PC-9 (cell line): ENCODE measurements at regions not wholly inside any gene's neighbourhood (a gene's known extent, or its start where the extent isn't known, plus 50 kb on each side); places are given as distances from the start of the nearest gene placed in this dataset.

ENCODE experiments used
- EZH2 ChIP-seq: fragments of 200-600 bp; sonication (generic); IDR thresholded peaks from 2 replicates; pipeline ENCODE4 v1.8.0; 2017; ENCODE audit warnings: antibody characterized with exemption, low read depth
- TF ChIP-seq, protein P1 (sequence below): fragments of 200-600 bp; sonication (generic); conservative IDR thresholded peaks from 2 replicates; pipeline ENCODE4 v1.6.1; 2017; ENCODE audit warnings: mixed run types, antibody characterized with exemption, mild to moderate bottlenecking, moderate library complexity

DNA sequence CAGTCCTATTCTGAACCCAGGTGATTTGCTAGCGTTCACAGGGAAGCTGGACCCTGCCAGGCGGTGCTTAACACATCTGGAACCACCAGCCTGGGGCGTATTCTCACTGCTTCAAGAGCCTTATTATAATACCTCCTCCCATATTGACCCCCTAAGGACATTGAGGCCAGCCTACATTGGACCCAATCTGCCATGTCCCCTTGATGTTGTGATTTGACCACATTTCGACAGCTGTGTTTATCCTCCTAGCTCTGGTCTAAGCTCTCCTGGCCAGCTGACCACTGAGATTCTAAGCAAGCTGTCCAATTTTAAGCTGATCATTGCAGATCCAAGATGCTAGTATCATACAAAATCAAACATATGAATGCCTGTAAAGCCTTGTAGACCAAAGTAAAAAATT, 148.1 kb upstream of the BLID start:
- TF ChIP-seq, protein P1, sequence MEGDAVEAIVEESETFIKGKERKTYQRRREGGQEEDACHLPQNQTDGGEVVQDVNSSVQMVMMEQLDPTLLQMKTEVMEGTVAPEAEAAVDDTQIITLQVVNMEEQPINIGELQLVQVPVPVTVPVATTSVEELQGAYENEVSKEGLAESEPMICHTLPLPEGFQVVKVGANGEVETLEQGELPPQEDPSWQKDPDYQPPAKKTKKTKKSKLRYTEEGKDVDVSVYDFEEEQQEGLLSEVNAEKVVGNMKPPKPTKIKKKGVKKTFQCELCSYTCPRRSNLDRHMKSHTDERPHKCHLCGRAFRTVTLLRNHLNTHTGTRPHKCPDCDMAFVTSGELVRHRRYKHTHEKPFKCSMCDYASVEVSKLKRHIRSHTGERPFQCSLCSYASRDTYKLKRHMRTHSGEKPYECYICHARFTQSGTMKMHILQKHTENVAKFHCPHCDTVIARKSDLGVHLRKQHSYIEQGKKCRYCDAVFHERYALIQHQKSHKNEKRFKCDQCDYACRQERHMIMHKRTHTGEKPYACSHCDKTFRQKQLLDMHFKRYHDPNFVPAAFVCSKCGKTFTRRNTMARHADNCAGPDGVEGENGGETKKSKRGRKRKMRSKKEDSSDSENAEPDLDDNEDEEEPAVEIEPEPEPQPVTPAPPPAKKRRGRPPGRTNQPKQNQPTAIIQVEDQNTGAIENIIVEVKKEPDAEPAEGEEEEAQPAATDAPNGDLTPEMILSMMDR, result no peak
- no peak for TF ChIP-seq EZH2
